ENCODE measurements at regions not wholly inside any gene's neighbourhood (a gene's known extent, or its start where the extent isn't known, plus 50 kb on each side); places are given as distances from the start of the nearest gene placed in this dataset.

- ChIA-PET CTCF (ENCODE audit: unreplicated experiment) (no interaction called here), POLR2A (interaction anchor here (0.7 kb wide), 1 partner anchor 97 kb away, joined by 3 read pairs; no protein-coding TSS in a partner anchor)
- H3K79me2 ChIP-seq (ENCODE audit: insufficient read depth, low read depth, low read length), result no peaks in the 10 kb centered on the region
- H2AFZ ChIP-seq (ENCODE audit: low read length), result no peak overlapping the region
- no peaks in the 10 kb centered on the region for H3K36me3 ChIP-seq (ENCODE audit: insufficient read depth, low read length)
- DNase-seq (ENCODE audit: low spot score), result no peak
- no peak overlapping the region for H3K4me2 ChIP-seq (ENCODE audit: low read length)
- no peaks in the 10 kb centered on the region for H3K4me1 ChIP-seq (ENCODE audit: insufficient read depth, low read length, poor library complexity, severe bottlenecking)
- H3K9me3 ChIP-seq (ENCODE audit: low read length), result no peaks in the 10 kb centered on the region
- H3K27ac ChIP-seq (ENCODE audit: low read depth, low read length, poor library complexity, severe bottlenecking), result no peak overlapping the region
- no TSS peak for BruUV-seq (replicated peaks)
- H3K9me2 ChIP-seq (ENCODE audit: insufficient read depth, low read length), result no peaks in the 10 kb centered on the region
- H4K20me1 ChIP-seq (ENCODE audit: insufficient read depth, low read length), result no peaks in the 10 kb centered on the region
- TF ChIP-seq EZH2phosphoT487 (IDR thresholded peaks at IDR 0.05; ENCODE audit: borderline replicate concordance, low read depth, low read length), result no peak
- TF ChIP-seq CTCF (conservative IDR thresholded peaks at IDR 0.05; ENCODE audit: low read length), result no peak
- intact Hi-C loops (cut with micrococcal nuclease; ENCODE audit: unreplicated experiment), result no loop called here
- no peak overlapping the region for H3K4me3 ChIP-seq (ENCODE audit: low read depth, low read length, poor library complexity, severe bottlenecking)
Measured at GRCh38 chr7:46839651-46840050, 742.3 kb downstream of the TNS3 start.

- Histone ChIP-seq H3K9me2 (ENCODE audit: insufficient read depth, low read length) (no peaks in the 10 kb centered on the region), H4K20me1 (ENCODE audit: insufficient read depth, low read length) (no peaks in the 10 kb centered on the region), H3K4me1 (ENCODE audit: insufficient read depth, low read length, poor library complexity, severe bottlenecking) (no peaks in the 10 kb centered on the region), H3K27ac (ENCODE audit: low read depth, low read length, poor library complexity, severe bottlenecking) (no peak overlapping the region), H3K79me2 (ENCODE audit: insufficient read depth, low read depth, low read length) (no peaks in the 10 kb centered on the region), H3K4me2 (ENCODE audit: low read length) (no peak overlapping the region), H3K9me3 (ENCODE audit: low read length) (no peaks in the 10 kb centered on the region), H2AFZ (ENCODE audit: low read length) (no peak overlapping the region), H3K4me3 (ENCODE audit: low read depth, low read length, poor library complexity, severe bottlenecking) (no peak overlapping the region), H3K36me3 (ENCODE audit: insufficient read depth, low read length) (no peaks in the 10 kb centered on the region)
- DNase-seq (ENCODE audit: low spot score), result no peak
- no peak for TF ChIP-seq EZH2phosphoT487 (IDR thresholded peaks at IDR 0.05; ENCODE audit: borderline replicate concordance, low read depth, low read length)
- TF ChIP-seq CTCF (conservative IDR thresholded peaks at IDR 0.05; ENCODE audit: low read length), result no peak
- ChIA-PET CTCF (ENCODE audit: unreplicated experiment) (no interaction called here), POLR2A (no interaction called here)
- no TSS peak for BruUV-seq (replicated peaks)
- intact Hi-C loops (cut with micrococcal nuclease; ENCODE audit: unreplicated experiment), result no loop called here
Measured at GRCh38 chr7:46838463-46838862, 743.4 kb downstream of the TNS3 start.

GRCh38 chr7:46835556-46835955 lies 746.4 kb downstream of the TNS3 start:
- intact Hi-C loops (cut with micrococcal nuclease; ENCODE audit: unreplicated experiment), result no loop called here
- Histone ChIP-seq H3K36me3 (ENCODE audit: insufficient read depth, low read length) (no peaks in the 10 kb centered on the region), H3K4me1 (ENCODE audit: insufficient read depth, low read length, poor library complexity, severe bottlenecking) (no peaks in the 10 kb centered on the region), H4K20me1 (ENCODE audit: insufficient read depth, low read length) (no peaks in the 10 kb centered on the region), H3K4me2 (ENCODE audit: low read length) (no peak overlapping the region), H3K4me3 (ENCODE audit: low read depth, low read length, poor library complexity, severe bottlenecking) (no peak overlapping the region), H3K9me2 (ENCODE audit: insufficient read depth, low read length) (no peaks in the 10 kb centered on the region), H3K27ac (ENCODE audit: low read depth, low read length, poor library complexity, severe bottlenecking) (no peak overlapping the region), H3K79me2 (ENCODE audit: insufficient read depth, low read depth, low read length) (no peaks in the 10 kb centered on the region), H2AFZ (ENCODE audit: low read length) (no peak overlapping the region), H3K9me3 (ENCODE audit: low read length) (no peaks in the 10 kb centered on the region)
- no peak for TF ChIP-seq CTCF (conservative IDR thresholded peaks at IDR 0.05; ENCODE audit: low read length)
- TF ChIP-seq EZH2phosphoT487 (IDR thresholded peaks at IDR 0.05; ENCODE audit: borderline replicate concordance, low read depth, low read length), result no peak
- no TSS peak for BruUV-seq (replicated peaks)
- CTCF ChIA-PET (ENCODE audit: unreplicated experiment), result no interaction called here
- DNase-seq (ENCODE audit: low spot score), result no peak
- POLR2A ChIA-PET, result no interaction called here
